ENCODE measurements at regions not wholly inside any gene's neighbourhood (a gene's known extent, or its start where the extent isn't known, plus 50 kb on each side); places are given as distances from the start of the nearest gene placed in this dataset.
"Not testable (repeated sequence)": the region's sequence is repeated elsewhere in the genome, so short reads cannot be mapped to it uniquely, and the experiment has no call there.

DNA sequence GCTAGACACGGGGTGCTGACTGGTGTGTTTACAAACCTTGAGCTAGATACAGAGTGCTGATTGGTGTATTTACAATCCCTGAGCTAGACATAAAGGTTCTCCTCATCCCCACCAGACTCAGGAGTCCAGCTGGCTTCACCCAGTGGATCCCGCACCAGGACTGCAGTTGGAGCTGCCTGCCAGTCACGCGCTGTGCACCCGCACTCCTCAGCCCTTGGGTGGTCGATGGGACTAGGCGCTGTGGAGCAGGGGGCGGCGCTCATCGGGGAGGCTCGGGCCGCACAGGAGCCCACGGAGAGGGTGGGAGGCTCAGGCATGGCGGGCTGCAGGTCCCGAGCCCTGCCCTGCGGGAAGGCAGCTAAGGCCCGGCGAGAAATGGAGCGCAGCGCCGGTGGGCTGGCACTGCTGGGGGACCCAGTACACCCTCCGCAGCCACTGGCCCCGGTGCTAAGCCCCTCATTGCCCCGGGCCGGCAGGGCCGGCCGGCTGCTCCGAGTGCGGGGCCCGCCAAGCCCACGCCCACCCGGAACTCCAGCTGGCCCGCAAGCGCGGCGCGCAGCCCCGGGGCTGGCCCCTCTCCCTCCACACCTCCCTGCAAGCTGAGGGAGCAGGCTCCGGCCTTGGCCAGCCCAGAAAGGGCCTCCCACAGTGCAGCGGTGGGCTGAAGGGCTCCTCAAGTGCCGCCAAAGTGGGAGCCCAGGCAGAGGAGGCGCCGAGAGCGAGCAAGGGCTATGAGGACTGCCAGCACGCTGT, 406.4 kb downstream of the HLX start:
- TF ChIP-seq, protein P1, sequence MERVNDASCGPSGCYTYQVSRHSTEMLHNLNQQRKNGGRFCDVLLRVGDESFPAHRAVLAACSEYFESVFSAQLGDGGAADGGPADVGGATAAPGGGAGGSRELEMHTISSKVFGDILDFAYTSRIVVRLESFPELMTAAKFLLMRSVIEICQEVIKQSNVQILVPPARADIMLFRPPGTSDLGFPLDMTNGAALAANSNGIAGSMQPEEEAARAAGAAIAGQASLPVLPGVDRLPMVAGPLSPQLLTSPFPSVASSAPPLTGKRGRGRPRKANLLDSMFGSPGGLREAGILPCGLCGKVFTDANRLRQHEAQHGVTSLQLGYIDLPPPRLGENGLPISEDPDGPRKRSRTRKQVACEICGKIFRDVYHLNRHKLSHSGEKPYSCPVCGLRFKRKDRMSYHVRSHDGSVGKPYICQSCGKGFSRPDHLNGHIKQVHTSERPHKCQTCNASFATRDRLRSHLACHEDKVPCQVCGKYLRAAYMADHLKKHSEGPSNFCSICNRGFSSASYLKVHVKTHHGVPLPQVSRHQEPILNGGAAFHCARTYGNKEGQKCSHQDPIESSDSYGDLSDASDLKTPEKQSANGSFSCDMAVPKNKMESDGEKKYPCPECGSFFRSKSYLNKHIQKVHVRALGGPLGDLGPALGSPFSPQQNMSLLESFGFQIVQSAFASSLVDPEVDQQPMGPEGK (CRISPR knock-in tag; IDR thresholded peaks at IDR 0.05; ENCODE audit: borderline replicate concordance) = not testable (repeated sequence)
- not testable (repeated sequence) for TF ChIP-seq ARNTL (CRISPR knock-in tag; IDR thresholded peaks at IDR 0.05; ENCODE audit: borderline replicate concordance, low read depth); ISL1 (CRISPR knock-in tag; IDR thresholded peaks at IDR 0.05); TSHZ2 (CRISPR knock-in tag; IDR thresholded peaks at IDR 0.05); ZNF8 (CRISPR knock-in tag; IDR thresholded peaks at IDR 0.05)
- TF ChIP-seq, protein P2, sequence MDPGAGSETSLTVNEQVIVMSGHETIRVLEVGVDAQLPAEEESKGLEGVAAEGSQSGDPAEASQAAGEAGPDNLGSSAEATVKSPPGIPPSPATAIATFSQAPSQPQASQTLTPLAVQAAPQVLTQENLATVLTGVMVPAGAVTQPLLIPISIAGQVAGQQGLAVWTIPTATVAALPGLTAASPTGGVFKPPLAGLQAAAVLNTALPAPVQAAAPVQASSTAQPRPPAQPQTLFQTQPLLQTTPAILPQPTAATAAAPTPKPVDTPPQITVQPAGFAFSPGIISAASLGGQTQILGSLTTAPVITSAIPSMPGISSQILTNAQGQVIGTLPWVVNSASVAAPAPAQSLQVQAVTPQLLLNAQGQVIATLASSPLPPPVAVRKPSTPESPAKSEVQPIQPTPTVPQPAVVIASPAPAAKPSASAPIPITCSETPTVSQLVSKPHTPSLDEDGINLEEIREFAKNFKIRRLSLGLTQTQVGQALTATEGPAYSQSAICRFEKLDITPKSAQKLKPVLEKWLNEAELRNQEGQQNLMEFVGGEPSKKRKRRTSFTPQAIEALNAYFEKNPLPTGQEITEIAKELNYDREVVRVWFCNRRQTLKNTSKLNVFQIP (CRISPR knock-in tag; IDR thresholded peaks at IDR 0.05; ENCODE audit: borderline replicate concordance, low read depth) = not testable (repeated sequence)
